ENCODE measurements at regions not wholly inside any gene's neighbourhood (a gene's known extent, or its start where the extent isn't known, plus 50 kb on each side); places are given as distances from the start of the nearest gene placed in this dataset.

DNA sequence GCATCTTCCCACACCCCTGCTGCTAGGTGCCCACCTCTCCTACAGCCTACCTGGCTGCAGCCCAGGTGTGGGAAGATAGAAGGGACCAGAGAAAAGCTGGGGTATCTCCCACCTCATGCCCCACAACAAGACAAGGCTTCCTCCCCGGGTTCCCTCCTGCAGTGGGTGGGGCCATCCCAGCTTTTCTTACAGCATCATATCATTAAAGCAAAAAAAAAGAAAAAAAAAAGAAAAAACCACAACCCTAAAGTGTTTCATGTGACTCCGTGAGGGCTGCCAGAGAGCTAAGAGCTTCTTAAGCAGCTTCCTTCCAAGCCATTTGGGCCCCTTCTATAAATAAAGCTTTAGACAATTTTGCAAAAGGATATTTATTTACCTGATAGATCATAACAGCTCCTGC, 455.4 kb upstream of the TSHZ3 start:
- DNase-seq (ENCODE audit: low read depth): no peak

DNA sequence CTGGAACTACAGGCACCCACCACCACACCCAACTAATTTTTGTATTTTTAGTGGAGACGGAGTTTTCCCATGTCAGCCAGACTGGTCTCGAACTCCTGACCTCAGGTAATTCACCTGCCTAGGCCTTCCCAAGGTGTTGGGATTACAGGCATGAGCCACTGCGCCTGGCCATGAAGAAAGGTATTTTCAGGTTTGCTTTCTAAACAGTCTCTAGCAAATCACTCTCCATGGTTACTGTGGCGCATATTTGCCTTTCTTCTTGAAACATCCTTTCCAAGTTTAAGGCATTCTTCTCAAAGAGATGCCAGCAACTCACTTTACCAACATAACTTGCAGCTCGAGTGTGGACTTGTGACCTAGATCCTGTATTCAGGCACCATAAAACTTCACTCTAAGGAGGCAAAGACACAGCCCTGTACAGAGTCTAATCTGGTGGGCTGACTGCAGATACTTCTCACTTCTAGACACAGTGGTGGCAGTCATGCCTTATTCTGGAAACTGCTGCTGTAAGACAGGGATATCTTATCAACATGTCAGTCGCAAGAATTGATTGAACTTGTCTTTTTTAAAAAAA, 461.4 kb upstream of the TSHZ3 start:
- no peak for DNase-seq (ENCODE audit: low read depth)

DNA sequence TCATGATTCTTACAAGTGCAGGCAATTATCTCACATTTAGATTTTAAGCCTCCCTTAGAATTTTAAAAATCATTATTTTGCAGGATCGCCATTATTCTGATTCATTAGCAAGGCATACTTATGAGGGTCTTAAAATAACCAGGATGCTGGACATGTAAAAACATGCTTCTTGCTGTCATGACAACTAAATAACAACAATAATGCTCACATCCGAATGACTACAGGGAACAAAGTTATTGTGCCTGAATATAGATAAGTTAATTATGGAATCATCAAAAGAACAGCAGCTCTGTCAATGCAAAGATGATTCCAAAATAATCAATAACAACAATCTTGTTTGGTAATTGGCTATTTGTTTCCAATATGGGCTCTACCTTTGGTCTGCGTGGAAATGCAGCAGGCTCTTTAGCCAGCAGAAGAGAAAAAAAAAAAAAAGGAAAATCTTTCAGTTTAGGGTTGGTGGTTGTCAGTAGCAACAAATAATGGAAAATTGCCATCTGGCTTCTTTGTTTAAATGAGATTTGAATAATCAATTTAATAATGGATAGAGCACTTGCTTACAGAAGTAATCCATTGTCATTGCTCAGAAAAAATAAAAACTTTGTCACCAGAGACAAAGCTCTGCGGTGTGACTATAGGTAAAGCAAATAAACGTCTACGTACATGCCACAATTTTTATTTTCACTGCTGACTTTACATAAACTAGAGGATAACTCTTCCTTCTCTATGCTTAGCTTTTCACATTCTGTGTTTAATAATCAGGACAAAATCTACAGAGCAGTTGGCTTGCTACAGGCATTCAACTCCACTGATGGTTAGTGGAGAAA, 468.9 kb upstream of the TSHZ3 start:
- no peak for DNase-seq (ENCODE audit: low read depth)

DNA sequence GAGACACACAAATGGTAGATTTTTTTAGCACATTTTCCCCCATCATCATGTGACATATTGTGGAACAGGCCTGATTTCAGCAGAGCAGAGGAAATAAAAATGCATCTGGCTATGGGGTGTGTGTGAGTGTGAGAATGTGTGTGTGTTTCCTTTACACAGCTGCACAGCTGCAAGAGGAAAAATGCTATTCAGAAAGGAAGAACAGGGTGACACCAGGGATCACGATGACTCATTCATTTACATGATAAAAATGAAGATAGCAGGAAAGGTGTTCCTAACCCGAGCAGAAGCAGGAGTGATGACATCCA, 469.5 kb upstream of the TSHZ3 start:
- no peak for DNase-seq (ENCODE audit: low read depth)

DNA sequence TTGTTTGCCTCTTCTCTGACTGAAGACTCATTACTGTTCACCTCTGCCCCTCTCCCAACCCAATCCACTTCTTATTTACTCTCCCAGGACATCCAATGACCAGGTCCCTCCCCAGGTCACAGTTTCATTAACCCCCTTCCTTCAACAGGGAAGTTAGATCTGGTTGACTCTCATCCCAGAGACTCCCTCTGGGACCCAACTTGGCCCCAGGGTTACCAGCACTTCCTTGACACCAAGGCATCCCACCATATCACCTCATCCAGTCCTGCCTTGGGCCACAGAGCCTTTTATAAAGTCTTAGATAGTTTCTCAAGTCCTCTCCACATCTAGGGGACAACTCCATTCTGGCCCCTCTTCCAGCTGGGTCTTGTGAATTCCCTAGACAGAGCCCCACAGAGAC, 470.6 kb upstream of the TSHZ3 start:
- no peak for DNase-seq (ENCODE audit: low read depth)

DNA sequence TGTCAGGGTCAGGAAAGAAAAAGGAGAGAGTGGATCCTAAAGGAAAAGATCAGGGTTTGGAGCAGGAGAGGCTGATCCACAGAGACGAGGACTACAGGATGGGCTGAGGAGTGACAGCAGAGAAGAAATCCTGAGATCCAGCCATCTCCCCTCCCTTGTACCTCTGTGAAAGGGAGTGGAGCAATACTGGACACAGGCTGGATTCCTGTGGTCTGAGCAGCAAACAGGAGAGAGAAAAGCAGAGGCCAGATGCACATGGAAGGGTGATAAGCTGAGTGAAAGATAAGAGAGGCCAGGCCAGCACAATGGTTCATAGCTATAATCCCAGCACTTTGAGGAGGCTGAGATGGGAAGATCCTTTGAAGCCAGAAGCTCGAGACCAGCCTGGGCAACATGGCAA, 472.1 kb upstream of the TSHZ3 start:
- no peak for DNase-seq (ENCODE audit: low read depth)

GRCh38 chr19:31825134-31826094, 476.2 kb upstream of the TSHZ3 start:
- DNase-seq (ENCODE audit: low read depth): no peak

- DNase-seq (ENCODE audit: low read depth): no peak
Measured at GRCh38 chr19:31826325-31826724, 477.1 kb upstream of the TSHZ3 start.

GRCh38 chr19:31831421-31832175, 482.4 kb upstream of the TSHZ3 start:
- no peak for DNase-seq (ENCODE audit: low read depth)

DNA sequence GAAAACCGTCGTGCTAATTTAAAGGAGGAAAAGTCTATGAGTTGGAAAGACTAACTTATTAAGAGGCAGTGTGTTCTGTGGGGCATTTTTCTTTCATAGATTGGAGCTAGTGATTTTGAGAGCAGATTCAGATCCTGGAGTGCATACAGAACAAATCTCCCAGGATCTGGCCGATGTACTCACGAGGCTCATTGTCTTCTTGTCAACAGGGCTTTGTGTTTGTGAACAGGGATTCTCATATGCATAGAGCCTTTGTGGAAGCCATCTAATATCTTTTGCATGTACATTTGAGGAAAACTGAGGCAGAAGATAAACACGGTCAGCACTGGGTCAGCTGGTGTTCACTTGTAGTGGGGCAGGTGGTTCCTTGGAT, 482.9 kb upstream of the TSHZ3 start:
- no peak for DNase-seq (ENCODE audit: low read depth)

DNA sequence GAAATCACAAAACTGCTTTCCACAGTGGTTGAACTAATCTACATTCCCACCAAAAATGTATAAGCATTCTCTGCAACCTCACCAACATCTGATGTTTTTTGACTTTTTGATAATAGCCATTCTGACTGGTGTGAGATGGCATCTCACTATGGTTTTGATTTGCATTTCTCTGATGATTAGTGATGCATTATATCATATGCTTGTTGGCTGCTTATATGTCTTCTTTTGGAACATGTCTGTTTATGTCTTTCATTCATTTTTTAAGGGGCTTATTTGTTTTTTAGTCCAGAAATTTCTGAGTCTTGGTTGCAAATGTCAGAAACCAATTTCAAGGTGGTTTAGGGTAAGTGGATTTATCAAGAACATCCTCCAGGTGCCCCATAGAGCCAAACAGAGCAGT, 484.8 kb upstream of the TSHZ3 start:
- no peak for DNase-seq (ENCODE audit: low read depth)

DNA sequence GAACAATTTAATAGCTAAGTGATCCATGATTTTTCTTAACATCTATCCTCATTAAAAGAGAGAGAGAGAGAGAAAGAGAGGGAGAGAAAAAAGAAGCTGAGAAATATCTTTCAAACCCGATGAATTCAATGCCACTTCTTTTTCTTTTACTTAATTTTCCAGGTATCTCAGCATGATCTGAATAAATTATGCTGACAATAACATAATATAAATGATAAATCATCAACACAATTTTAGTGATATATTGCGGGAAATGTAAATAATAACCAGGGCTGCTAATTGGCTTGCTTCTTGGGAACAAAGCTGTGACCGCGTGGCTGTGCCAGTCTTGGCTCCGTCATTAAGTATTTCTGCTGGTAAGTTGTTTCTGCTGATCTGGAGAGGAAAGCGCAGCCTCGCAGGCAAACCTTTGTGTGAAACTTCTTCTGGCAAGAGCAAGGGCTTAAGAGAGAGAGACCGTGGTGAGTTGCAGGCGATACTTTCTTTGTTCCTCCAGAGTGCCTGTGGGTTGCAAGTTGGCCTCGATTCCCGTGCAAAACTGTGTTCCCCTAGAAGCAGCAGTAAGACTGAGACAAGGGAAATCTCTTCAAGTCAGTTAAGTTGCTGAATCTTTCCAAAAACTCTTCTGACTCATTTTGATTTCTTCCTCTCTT, 489.1 kb upstream of the TSHZ3 start:
- DNase-seq (ENCODE audit: low read depth): no peak

DNA sequence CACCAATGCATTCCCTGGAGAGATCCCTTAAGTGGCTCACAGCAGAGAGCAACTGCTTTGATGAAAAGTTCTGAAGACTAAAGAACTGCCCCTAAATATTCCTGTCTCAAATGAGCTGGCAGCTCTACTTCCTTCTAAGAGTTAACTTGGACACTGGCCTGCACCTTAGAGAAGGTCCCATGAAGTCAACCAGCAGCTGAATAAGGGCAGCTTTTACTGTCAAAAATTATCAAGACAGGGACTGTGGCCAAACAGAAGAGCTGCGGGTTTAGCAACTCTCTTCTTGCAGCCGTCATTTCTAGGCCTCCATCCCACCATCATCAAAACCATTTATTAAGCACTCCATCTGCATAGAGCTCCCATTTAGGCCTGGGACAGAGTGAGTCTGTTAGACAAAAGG, 491.1 kb upstream of the TSHZ3 start:
- DNase-seq (ENCODE audit: low read depth): no peak

- no peak for DNase-seq (ENCODE audit: low read depth)
Measured at GRCh38 chr19:31841755-31842154, 492.5 kb upstream of the TSHZ3 start.

GRCh38 chr19:31863122-31863521, 482.3 kb upstream of the ZNF507 start:
- DNase-seq (ENCODE audit: low read depth): no peak

DNA sequence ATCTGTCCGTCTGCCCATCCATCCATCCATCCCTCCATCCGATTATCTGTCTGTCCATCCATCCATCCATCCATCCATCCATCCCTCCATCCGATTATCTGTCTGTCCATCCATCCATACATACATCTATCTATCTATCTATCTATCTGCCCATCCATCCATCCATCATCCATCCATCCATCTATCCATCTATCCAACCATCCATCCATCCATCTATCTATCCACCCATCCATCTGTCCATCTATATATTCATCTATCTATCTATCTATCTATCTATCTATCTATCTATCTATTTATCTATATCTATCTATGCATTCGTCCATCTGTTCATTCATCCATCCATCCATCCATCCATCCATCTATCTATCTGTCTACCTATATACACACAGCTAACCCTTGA, 471.1 kb upstream of the ZNF507 start:
- no peak for DNase-seq (ENCODE audit: low read depth)

DNA sequence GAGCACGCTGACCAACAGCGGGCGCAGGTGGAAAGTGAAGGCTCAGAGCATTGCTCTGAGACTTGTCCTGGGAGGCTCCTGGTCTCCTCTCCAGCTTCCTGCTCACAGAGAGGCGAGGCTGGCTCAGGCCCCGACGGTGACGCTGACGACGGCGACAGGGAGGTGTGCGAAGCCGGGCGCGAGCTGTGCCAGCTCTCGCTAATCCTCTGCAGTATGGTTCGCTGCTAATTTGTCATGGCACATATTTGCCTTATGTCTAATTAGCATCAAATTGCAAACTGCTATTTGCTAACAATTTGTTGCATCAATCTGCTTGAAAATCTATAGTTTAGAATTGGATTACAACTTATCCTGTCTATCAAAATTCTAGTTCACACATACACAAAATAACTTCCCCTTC, 469.8 kb upstream of the ZNF507 start:
- DNase-seq (ENCODE audit: low read depth): no peak

- no peak for DNase-seq (ENCODE audit: low read depth)
Measured at GRCh38 chr19:31880283-31880682, 465.1 kb upstream of the ZNF507 start.

DNA sequence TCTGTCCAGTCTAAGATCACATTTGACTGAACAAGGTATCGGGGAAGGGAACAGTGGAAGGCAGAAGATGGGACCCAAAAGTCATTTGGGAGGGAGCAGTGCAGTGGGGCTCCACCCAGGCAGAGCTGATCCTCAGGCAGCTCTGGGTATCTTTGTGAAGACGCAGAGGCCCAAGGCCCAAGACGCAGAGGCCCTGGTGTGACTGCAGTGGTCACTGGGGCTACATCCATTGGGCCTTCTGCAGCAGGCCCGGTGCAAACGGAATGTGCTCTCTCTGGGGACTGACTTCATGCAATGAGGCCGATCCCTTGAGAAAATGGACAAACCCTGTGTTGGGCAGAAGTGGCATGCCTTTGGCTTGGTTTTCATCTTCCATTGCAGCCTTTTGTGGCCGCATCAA, 463.4 kb upstream of the ZNF507 start:
- DNase-seq (ENCODE audit: low read depth): no peak

DNA sequence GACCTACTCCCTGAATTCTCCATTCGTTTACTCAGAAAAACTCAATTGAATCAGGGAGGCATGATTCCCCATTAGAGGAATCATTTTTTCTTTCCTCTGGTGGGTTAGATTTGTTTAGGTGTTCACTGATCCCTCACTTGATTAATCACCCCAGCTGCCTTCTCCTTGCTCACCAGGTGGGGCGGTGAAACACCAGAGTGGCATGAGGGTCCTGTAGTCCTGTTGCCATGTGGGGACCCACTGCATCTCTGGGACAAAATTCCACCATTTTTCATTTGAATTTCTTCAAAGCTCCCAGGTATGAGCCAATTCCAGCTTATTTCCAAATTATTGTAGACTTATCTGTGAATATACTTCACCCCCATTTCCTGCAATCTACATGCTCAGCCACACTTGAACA, 462.7 kb upstream of the ZNF507 start:
- DNase-seq (ENCODE audit: low read depth): no peak

- DNase-seq (ENCODE audit: low read depth): no peak
Measured at GRCh38 chr19:31883296-31883990, 462.0 kb upstream of the ZNF507 start.

Measured in activated gamma-delta T cell treated with anti-CD3 and anti-CD28 coated beads, Interleukin-2, amount 50 U/mL, for 16 hours (primary cell).